Prostate gland (tissue), 2 donors: ENCODE measurements at regions not wholly inside any gene's neighbourhood (a gene's known extent, or its start where the extent isn't known, plus 50 kb on each side); places are given as distances from the start of the nearest gene placed in this dataset.

ENCODE experiments used
- POLR2A ChIP-seq: fragments of 450-650 bp; IDR thresholded peaks from one replicate; pipeline ENCODE4 v1.6.1; 2016; ENCODE audit warnings: antibody characterized with exemption, mild to moderate bottlenecking
- POLR2AphosphoS5 ChIP-seq: sonication (generic); formaldehyde crosslinking; IDR thresholded peaks from one replicate; pipeline ENCODE4 v1.6.1; 2017; ENCODE audit warnings: antibody characterized with exemption
- TF ChIP-seq, protein P1 (sequence below), 4 experiments: fragments of 200-600 bp in 2 of 4; fragments of 450-650 bp in 2 of 4; sonication (generic) in 2 of 4; IDR thresholded peaks; 1 replicate in 3 of 4; 2 replicates in 1 of 4; pipeline ENCODE4 v1.5.1; 2016 to 2019; ENCODE audit warnings: antibody characterized with exemption in 4 of 4, mild to moderate bottlenecking in 2 of 4, moderate library complexity in 2 of 4

DNA sequence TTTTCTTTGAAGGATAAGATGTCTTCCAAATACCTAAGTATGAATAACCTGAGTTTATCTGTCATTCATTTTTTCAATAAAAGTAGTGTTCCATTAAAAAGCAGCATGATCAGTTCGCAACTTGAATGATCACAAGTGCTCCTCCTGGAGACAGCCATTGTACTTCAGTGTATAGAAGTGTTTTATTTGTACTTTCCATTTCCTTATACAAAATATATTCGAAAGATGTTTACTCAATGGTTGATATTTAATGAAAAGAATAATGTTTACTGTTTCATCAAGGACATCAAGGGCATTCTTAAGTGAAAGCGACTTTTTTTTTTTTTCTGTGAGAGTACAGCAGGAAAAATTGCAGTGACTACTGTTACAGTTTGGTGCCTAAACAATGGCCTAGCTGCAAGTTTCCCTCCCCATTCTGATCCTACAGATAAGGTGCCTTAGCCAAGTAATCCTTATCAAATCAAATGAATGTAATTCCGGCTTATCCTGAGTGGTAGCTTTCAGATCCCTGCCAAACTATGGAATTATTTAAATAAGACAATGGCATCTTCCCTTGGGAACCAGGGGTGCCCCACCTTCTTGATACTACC lies 69.0 kb upstream of the IL15 start:
- TF ChIP-seq, protein P1, sequence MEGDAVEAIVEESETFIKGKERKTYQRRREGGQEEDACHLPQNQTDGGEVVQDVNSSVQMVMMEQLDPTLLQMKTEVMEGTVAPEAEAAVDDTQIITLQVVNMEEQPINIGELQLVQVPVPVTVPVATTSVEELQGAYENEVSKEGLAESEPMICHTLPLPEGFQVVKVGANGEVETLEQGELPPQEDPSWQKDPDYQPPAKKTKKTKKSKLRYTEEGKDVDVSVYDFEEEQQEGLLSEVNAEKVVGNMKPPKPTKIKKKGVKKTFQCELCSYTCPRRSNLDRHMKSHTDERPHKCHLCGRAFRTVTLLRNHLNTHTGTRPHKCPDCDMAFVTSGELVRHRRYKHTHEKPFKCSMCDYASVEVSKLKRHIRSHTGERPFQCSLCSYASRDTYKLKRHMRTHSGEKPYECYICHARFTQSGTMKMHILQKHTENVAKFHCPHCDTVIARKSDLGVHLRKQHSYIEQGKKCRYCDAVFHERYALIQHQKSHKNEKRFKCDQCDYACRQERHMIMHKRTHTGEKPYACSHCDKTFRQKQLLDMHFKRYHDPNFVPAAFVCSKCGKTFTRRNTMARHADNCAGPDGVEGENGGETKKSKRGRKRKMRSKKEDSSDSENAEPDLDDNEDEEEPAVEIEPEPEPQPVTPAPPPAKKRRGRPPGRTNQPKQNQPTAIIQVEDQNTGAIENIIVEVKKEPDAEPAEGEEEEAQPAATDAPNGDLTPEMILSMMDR (IDR thresholded peaks at IDR 0.05): no peak
- no peak for TF ChIP-seq POLR2A
- no peak for TF ChIP-seq POLR2AphosphoS5
